Endodermal cell (in vitro differentiated cells): ENCODE measurements at regions not wholly inside any gene's neighbourhood (a gene's known extent, or its start where the extent isn't known, plus 50 kb on each side); places are given as distances from the start of the nearest gene placed in this dataset.
A peak's percentile ranks its signal among the peaks of the same experiment; 100 is the strongest.

ENCODE experiments used
- DNase-seq: peaks from one replicate; pipeline ENCODE4 v3.0.0-alpha.2; 2017
- H3K27ac ChIP-seq: 2 replicates; pipeline ENCODE4 v1.5.1; 2013; ENCODE audit warnings: mild to moderate bottlenecking, low read depth, low read length, moderate library complexity
- H3K27me3 ChIP-seq: 2 replicates; pipeline ENCODE4 v1.6.1; 2013; ENCODE audit warnings: mild to moderate bottlenecking, low read length, moderate library complexity; ENCODE audit not compliant: insufficient read depth, control insufficient read depth, poor library complexity, severe bottlenecking
- H3K36me3 ChIP-seq: 2 replicates; pipeline ENCODE4 v1.7.0; 2013; ENCODE audit warnings: mild to moderate bottlenecking, low read length, moderate library complexity; ENCODE audit not compliant: control insufficient read depth, insufficient read depth
- H3K4me1 ChIP-seq: one replicate; pipeline ENCODE4 v1.7.0; 2013; ENCODE audit warnings: low read length; ENCODE audit not compliant: control insufficient read depth, insufficient read depth
- H3K4me3 ChIP-seq: 2 replicates; pipeline ENCODE4 v1.5.1; 2013; ENCODE audit warnings: mild to moderate bottlenecking, low read length, moderate library complexity
- H3K9ac ChIP-seq: 2 replicates; pipeline ENCODE4 v1.6.1; 2013; ENCODE audit warnings: mild to moderate bottlenecking, low read length, moderate library complexity; ENCODE audit not compliant: poor library complexity, severe bottlenecking; ENCODE audit errors: extremely low read depth
- H3K9me3 ChIP-seq: 2 replicates; pipeline ENCODE4 v1.6.1; 2013; ENCODE audit warnings: mild to moderate bottlenecking, low read length, moderate library complexity; ENCODE audit not compliant: control insufficient read depth
- H3K27ac Mint-ChIP-seq: 2 replicates; pipeline ENCODE4 v1.8.0; 2020; ENCODE audit warnings: mixed read lengths
- H3K27me3 Mint-ChIP-seq: 2 replicates; pipeline ENCODE4 v1.8.0; 2021; ENCODE audit warnings: mild to moderate bottlenecking, mixed read lengths; ENCODE audit not compliant: insufficient read depth
- H3K36me3 Mint-ChIP-seq: 2 replicates; pipeline ENCODE4 v1.8.0; 2020; ENCODE audit warnings: low read depth, mixed read lengths
- H3K4me1 Mint-ChIP-seq: 2 replicates; pipeline ENCODE4 v1.8.0; 2020; ENCODE audit warnings: mixed read lengths
- H3K4me3 Mint-ChIP-seq: 2 replicates; pipeline ENCODE4 v1.8.0; 2020; ENCODE audit warnings: mild to moderate bottlenecking, moderate library complexity, mixed read lengths
- H3K9me3 Mint-ChIP-seq: 2 replicates; pipeline ENCODE4 v1.8.0; 2020; ENCODE audit warnings: mild to moderate bottlenecking, mixed read lengths
- WGBS, 2 experiments: methylation state at CpG; one replicate each; pipeline versions ENCODE4 v1.1.5 to v1.1.7; 2013; ENCODE audit warnings: missing lambda C conversion rate in 2 of 2, mixed read lengths in 1 of 2; ENCODE audit not compliant: insufficient coverage in 1 of 2, insufficient read length in 1 of 2; 5-methylcytosine and 5-hydroxymethylcytosine counted together
- TF ChIP-seq, protein P1 (sequence below): fragments of 200-600 bp; sonication (generic); conservative IDR thresholded peaks from 2 replicates; pipeline ENCODE4 v1.5.0; 2021; ENCODE audit warnings: antibody characterized with exemption, mild to moderate bottlenecking

GRCh38 chr11:8759634-8760033, 77.0 kb downstream of the RPL27A start:
- Mint-ChIP-seq H3K36me3 (peaks cover 10% of the 10 kb centered on the region), H3K4me3 (no peak overlapping the region), H3K27me3 (no peaks in the 10 kb centered on the region), H3K27ac (no peak overlapping the region), H3K9me3 (no peaks in the 10 kb centered on the region), H3K4me1 (peaks cover 6% of the 10 kb centered on the region)
- Histone ChIP-seq H3K4me1 (peaks cover 12% of the 10 kb centered on the region), H3K9ac (no peak overlapping the region), H3K4me3 (no peak overlapping the region), H3K27ac (no peak overlapping the region), H3K9me3 (no peaks in the 10 kb centered on the region), H3K27me3 (no peaks in the 10 kb centered on the region), H3K36me3 (peaks cover 45% of the 10 kb centered on the region)
- DNase-seq, result peak; percentile 45
- TF ChIP-seq, protein P1, sequence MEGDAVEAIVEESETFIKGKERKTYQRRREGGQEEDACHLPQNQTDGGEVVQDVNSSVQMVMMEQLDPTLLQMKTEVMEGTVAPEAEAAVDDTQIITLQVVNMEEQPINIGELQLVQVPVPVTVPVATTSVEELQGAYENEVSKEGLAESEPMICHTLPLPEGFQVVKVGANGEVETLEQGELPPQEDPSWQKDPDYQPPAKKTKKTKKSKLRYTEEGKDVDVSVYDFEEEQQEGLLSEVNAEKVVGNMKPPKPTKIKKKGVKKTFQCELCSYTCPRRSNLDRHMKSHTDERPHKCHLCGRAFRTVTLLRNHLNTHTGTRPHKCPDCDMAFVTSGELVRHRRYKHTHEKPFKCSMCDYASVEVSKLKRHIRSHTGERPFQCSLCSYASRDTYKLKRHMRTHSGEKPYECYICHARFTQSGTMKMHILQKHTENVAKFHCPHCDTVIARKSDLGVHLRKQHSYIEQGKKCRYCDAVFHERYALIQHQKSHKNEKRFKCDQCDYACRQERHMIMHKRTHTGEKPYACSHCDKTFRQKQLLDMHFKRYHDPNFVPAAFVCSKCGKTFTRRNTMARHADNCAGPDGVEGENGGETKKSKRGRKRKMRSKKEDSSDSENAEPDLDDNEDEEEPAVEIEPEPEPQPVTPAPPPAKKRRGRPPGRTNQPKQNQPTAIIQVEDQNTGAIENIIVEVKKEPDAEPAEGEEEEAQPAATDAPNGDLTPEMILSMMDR, result no peak
- WGBS, 2 experiments, result 86 to 90% methylated on average over 1 of the region's 1 CpG

- peaks cover 41% of the 10 kb centered on the region for H3K36me3 ChIP-seq
- H3K9ac ChIP-seq, result no peak overlapping the region
- H3K4me1 Mint-ChIP-seq, result peaks cover 13% of the 10 kb centered on the region
- H3K4me3 ChIP-seq, result no peak overlapping the region
- H3K27ac ChIP-seq, result no peak overlapping the region
- H3K4me1 ChIP-seq, result peaks cover 12% of the 10 kb centered on the region
- H3K4me3 Mint-ChIP-seq, result no peak overlapping the region
- peaks cover 3% of the 10 kb centered on the region for H3K36me3 Mint-ChIP-seq
- H3K9me3 Mint-ChIP-seq, result no peaks in the 10 kb centered on the region
- no peaks in the 10 kb centered on the region for H3K27me3 ChIP-seq
- DNase-seq, result no peak
- H3K9me3 ChIP-seq, result no peaks in the 10 kb centered on the region
- H3K27me3 Mint-ChIP-seq, result no peaks in the 10 kb centered on the region
- no peak overlapping the region for H3K27ac Mint-ChIP-seq
- TF ChIP-seq, protein P1, result no peak
Observed at GRCh38 chr11:8760896-8761295, 78.3 kb downstream of the RPL27A start.

- H3K27ac ChIP-seq, result no peak overlapping the region
- H3K36me3 Mint-ChIP-seq, result peaks cover 3% of the 10 kb centered on the region
- no peaks in the 10 kb centered on the region for H3K27me3 ChIP-seq
- H3K9me3 Mint-ChIP-seq, result no peaks in the 10 kb centered on the region
- H3K36me3 ChIP-seq, result peaks cover 52% of the 10 kb centered on the region
- H3K4me3 Mint-ChIP-seq, result no peak overlapping the region
- H3K9ac ChIP-seq, result no peak overlapping the region
- TF ChIP-seq, protein P1, result no peak
- no peak for DNase-seq
- no CpG with 5 or more reads among the region's 1 CpG for WGBS, 2 experiments
- H3K9me3 ChIP-seq, result no peaks in the 10 kb centered on the region
- no peak overlapping the region for H3K27ac Mint-ChIP-seq
- no peaks in the 10 kb centered on the region for H3K27me3 Mint-ChIP-seq
- peaks cover 28% of the 10 kb centered on the region for H3K4me1 Mint-ChIP-seq
- H3K4me3 ChIP-seq, result no peak overlapping the region
- peaks cover 21% of the 10 kb centered on the region for H3K4me1 ChIP-seq
Observed at GRCh38 chr11:8763070-8763685, 80.6 kb downstream of the RPL27A start.
